ENCODE measurements at regions not wholly inside any gene's neighbourhood (a gene's known extent, or its start where the extent isn't known, plus 50 kb on each side); places are given as distances from the start of the nearest gene placed in this dataset.

DNA sequence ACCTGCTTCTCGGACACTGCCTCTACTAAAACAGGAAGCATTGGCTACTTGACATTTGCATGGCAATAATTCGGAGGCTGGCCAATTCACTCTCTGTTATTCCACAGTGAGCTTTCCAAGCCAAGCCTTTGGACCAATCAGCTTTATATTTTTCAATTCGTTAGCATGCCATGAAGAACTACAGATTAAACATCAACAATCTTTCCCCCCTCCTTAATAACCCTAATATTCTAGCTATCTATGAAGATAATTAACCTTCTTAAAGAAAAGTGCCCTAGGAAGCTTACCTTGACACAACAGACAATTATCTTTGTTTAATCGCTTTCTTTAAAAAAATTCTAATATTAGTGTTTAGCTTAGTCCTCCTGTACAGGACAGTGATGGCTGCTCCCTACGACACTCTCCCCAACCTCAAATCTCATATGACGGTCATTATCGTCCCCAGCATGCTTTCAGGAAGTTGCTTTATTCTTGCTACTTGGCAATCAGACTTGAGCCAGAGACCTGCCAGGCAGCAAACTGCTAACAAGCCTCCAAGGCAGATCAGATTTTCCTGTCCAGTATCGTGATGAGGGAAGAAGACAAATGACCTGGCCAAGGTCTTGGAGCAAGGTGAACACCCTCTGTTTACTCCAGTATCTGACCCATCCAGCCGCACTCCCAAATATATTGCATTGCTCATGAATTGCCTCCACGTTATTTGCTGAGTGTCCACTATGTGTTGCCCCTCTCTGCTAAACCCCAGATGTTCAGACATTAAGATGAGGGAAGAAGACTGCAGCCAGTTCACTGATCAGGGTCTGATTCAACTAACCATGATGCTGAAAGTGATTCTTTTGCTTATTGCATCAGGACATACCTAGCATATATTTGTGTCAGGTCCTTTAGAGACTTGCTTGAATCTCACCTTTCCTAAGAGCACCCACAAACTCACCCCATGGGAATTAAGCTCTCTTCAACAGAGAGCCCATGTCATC, 68.1 kb upstream of the LPP start:
- TF ChIP-seq, protein P1, sequence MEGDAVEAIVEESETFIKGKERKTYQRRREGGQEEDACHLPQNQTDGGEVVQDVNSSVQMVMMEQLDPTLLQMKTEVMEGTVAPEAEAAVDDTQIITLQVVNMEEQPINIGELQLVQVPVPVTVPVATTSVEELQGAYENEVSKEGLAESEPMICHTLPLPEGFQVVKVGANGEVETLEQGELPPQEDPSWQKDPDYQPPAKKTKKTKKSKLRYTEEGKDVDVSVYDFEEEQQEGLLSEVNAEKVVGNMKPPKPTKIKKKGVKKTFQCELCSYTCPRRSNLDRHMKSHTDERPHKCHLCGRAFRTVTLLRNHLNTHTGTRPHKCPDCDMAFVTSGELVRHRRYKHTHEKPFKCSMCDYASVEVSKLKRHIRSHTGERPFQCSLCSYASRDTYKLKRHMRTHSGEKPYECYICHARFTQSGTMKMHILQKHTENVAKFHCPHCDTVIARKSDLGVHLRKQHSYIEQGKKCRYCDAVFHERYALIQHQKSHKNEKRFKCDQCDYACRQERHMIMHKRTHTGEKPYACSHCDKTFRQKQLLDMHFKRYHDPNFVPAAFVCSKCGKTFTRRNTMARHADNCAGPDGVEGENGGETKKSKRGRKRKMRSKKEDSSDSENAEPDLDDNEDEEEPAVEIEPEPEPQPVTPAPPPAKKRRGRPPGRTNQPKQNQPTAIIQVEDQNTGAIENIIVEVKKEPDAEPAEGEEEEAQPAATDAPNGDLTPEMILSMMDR (IDR thresholded peaks at IDR 0.05; ENCODE audit: borderline replicate concordance) = no peak
- no peak overlapping the region for H3K4me3 ChIP-seq
- intact Hi-C loops (cut with micrococcal nuclease) = no loop called here

DNA sequence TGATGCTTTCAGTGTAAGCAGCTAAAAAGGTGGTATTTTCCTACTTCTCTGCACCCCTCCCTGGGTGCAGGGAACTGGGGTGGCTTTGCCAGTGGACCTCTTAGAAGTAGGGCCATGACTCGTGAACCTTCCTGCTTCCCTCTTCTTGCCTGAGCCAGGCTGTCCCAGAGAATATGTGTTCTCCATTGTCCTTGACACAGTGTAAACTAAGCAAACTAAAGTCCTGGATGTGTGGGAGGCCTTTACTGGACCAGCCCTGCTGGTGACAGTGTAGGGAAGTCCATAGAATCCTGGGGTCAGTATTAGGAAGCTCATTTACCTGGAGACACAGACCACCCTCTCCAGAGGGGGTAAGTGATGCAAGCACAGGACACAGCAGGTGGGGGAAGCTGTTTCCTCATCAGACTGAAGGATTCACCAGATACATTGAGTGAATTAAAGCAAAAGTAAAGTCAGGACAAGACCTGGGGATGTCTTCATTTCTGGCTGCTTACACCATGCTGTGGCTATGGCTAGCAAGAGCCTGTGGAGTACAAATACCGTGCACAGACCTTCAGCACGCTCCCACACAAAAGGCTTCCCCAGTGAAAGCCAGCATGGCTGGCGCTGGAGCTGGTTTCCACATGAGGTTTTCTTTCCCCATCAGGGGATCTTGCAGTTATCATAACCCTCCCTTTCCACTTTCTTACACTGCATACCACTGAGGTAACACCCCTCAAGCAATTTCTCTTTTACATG, 64.8 kb upstream of the LPP start:
- Histone ChIP-seq H3K4me3 (no peak overlapping the region), H3K36me3 (no peaks in the 10 kb centered on the region), H3K27me3 (ENCODE audit: low read depth) (no peaks in the 10 kb centered on the region), H3K9me3 (replicated peaks) (no peaks in the 10 kb centered on the region), H3K27ac (replicated peaks) (no peak overlapping the region), H3K4me1 (peaks cover 14% of the 10 kb centered on the region)
- no peak for DNase-seq
- TF ChIP-seq, protein P1 (IDR thresholded peaks at IDR 0.05; ENCODE audit: borderline replicate concordance) = no peak
- intact Hi-C loops (cut with micrococcal nuclease) = no loop called here

More for the DNA sequence above, 68.1 kb upstream of the LPP start:
- no peak for DNase-seq
- Histone ChIP-seq H3K9me3 (replicated peaks) (no peaks in the 10 kb centered on the region), H3K27me3 (ENCODE audit: low read depth) (no peaks in the 10 kb centered on the region), H3K4me1 (peaks cover 16% of the 10 kb centered on the region), H3K36me3 (no peaks in the 10 kb centered on the region), H3K27ac (replicated peaks) (no peak overlapping the region)

DNA sequence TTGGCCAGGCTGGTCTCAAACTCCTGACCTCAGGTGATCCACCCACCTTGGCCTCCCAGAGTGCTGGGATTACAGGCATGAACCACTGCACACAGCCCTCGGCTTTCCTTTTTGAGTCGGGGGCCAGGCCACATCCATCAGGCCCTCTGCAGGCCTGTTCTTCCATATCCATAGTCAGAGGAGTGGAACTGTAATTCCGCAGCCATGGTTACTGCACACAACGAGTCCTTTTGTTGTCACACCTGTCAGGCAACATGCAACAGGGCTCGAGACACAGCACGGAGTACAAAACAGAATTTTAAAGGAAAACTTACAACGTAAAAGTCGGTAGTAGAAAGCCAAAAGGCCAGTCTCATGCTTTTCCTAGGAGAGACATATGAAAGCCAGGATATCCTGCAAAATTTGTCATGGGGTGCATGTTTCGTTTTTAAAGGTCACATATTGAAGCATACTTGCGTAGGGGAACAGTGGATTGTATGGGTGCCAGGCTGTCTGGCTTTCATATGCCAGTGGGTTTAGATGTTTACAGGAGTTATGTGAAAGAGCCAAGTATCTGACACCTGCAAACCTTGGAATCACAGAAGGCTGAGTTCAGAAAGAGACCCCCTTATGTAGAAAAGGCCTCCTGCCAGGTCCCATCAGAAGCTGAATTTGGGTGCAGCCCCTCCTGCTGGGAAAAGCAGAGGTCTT, 63.2 kb upstream of the LPP start:
- DNase-seq = no peak
- Histone ChIP-seq H3K4me1 (peaks cover 14% of the 10 kb centered on the region), H3K36me3 (no peaks in the 10 kb centered on the region), H3K27ac (replicated peaks) (no peak overlapping the region), H3K4me3 (no peak overlapping the region), H3K9me3 (replicated peaks) (no peaks in the 10 kb centered on the region), H3K27me3 (ENCODE audit: low read depth) (no peaks in the 10 kb centered on the region)
- TF ChIP-seq, protein P1 (IDR thresholded peaks at IDR 0.05; ENCODE audit: borderline replicate concordance) = no peak
- intact Hi-C loops (cut with micrococcal nuclease) = no loop called here

DNA sequence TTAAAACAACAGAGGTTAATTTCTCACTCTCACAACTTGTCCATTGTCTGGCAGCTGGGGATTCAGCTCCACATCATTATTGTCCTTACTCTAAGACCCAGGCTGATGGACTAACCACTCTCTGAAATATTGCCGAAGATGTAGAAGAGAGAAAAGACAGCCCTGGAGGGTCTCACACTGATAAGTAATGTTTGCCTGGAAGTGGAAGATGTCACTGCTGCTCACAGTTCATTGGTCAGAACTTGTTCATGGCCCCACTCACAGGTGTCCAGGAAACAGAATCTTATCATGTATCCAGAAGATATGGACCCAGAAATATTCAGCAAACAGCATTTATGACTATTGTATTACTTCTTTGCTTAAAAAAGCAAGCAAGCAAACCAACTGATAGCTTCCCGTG, 62.2 kb upstream of the LPP start:
- TF ChIP-seq, protein P1 (IDR thresholded peaks at IDR 0.05; ENCODE audit: borderline replicate concordance) = no peak
- no peaks in the 10 kb centered on the region for H3K27me3 ChIP-seq (ENCODE audit: low read depth)
- intact Hi-C loops (cut with micrococcal nuclease) = no loop called here
- no peak overlapping the region for H3K27ac ChIP-seq (replicated peaks)
- no peak for DNase-seq
- H3K9me3 ChIP-seq (replicated peaks) = no peaks in the 10 kb centered on the region
- peaks cover 14% of the 10 kb centered on the region for H3K4me1 ChIP-seq
- no peak overlapping the region for H3K4me3 ChIP-seq
- H3K36me3 ChIP-seq = no peaks in the 10 kb centered on the region

DNA sequence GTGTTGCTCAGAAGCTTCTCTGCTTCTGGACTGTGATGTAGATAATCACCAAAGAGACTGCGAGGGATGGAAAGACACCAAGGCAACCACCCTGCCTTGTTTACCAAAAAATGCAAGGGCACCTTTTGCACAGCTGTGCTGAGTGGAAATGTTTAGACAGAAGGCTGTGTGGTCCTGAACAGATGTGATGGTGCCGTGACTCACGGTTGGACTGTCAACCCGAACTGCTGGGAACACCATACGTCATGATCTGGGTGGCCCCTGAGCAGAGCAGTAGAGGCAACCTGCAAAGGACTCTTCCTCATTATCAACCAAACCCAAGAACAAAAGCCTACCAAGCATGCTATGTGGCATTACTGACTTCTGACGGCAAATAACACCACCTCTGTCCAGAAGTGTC, 61.3 kb upstream of the LPP start:
- TF ChIP-seq, protein P1 (IDR thresholded peaks at IDR 0.05; ENCODE audit: borderline replicate concordance) = no peak
- Histone ChIP-seq H3K27ac (replicated peaks) (no peak overlapping the region), H3K9me3 (replicated peaks) (no peaks in the 10 kb centered on the region), H3K4me3 (no peak overlapping the region), H3K4me1 (peaks cover 20% of the 10 kb centered on the region), H3K27me3 (ENCODE audit: low read depth) (no peaks in the 10 kb centered on the region), H3K36me3 (no peaks in the 10 kb centered on the region)
- intact Hi-C loops (cut with micrococcal nuclease) = no loop called here
- DNase-seq = no peak

Data from left ventricle myocardium inferior (tissue), 1 donor.